DND-41 (cell line): ENCODE measurements at regions not wholly inside any gene's neighbourhood (a gene's known extent, or its start where the extent isn't known, plus 50 kb on each side); places are given as distances from the start of the nearest gene placed in this dataset.

Source experiments
- ATAC-seq: fragments of 200-7000 bp; cut with Tn5 transposase; 3 replicates; pipeline ENCODE4 v1.9.1; 2021; ENCODE audit warnings: low read depth; ENCODE audit not compliant: insufficient read depth
- DNase-seq: peaks from one replicate; pipeline ENCODE4 v3.0.0-alpha.2; 2020
- H2AFZ ChIP-seq: 2 replicates; pipeline ENCODE4 v1.6.0; 2012; ENCODE audit warnings: low read depth, low read length
- H3K27ac ChIP-seq: 2 replicates; pipeline ENCODE4 v1.5.1; 2012; ENCODE audit warnings: low read length, inconsistent platforms
- H3K27me3 ChIP-seq: fragments of 200-600 bp; sonication (generic); 2 replicates; pipeline ENCODE4 v1.6.0; 2012; ENCODE audit warnings: low read length, mild to moderate bottlenecking, inconsistent platforms; ENCODE audit not compliant: insufficient read depth, poor library complexity
- H3K36me3 ChIP-seq: 2 replicates; pipeline ENCODE4 v1.5.1; 2012; ENCODE audit warnings: low read length, inconsistent platforms; ENCODE audit not compliant: insufficient read depth
- H3K4me1 ChIP-seq: 2 replicates; pipeline ENCODE4 v1.5.1; 2012; ENCODE audit warnings: mild to moderate bottlenecking, low read length; ENCODE audit not compliant: insufficient read depth
- H3K4me2 ChIP-seq: 2 replicates; pipeline ENCODE4 v1.6.0; 2012; ENCODE audit warnings: mild to moderate bottlenecking, moderate library complexity, low read length, inconsistent platforms; ENCODE audit not compliant: insufficient read depth
- H3K4me3 ChIP-seq, 2 experiments: fragments of 200-600 bp in 1 of 2; shearing (Covaris generic) in 1 of 2; 2 replicates each; pipeline ENCODE4 v1.5.1; 2012 to 2016; ENCODE audit warnings: inconsistent platforms in 2 of 2, low read length in 2 of 2, mild to moderate bottlenecking in 2 of 2, low read depth in 1 of 2, moderate library complexity in 1 of 2
- H3K79me2 ChIP-seq: 2 replicates; pipeline ENCODE4 v1.6.0; 2012; ENCODE audit warnings: low read length, inconsistent platforms; ENCODE audit not compliant: insufficient read depth
- H3K9ac ChIP-seq: 2 replicates; pipeline ENCODE4 v1.6.0; 2012; ENCODE audit warnings: low read depth, mild to moderate bottlenecking, inconsistent platforms, low read length, moderate library complexity
- H3K9me3 ChIP-seq: 2 replicates; pipeline ENCODE4 v1.5.1; 2012; ENCODE audit warnings: low read length, moderate library complexity, mild to moderate bottlenecking, inconsistent platforms; ENCODE audit not compliant: insufficient read depth, severe bottlenecking
- H4K20me1 ChIP-seq: 2 replicates; pipeline ENCODE4 v1.6.0; 2012; ENCODE audit warnings: low read length; ENCODE audit not compliant: insufficient read depth
- CTCF ChIP-seq: IDR thresholded peaks from 2 replicates; pipeline ENCODE4 v1.5.1; 2012; ENCODE audit warnings: borderline replicate concordance, low read length, moderate library complexity, mild to moderate bottlenecking; ENCODE audit not compliant: poor library complexity, severe bottlenecking; ENCODE audit errors: extremely low read depth
- EZH2 ChIP-seq: IDR thresholded peaks from 3 replicates; pipeline ENCODE4 v1.6.1; 2012; ENCODE audit warnings: borderline replicate concordance, low read depth, mild to moderate bottlenecking, moderate library complexity, low read length, inconsistent platforms; ENCODE audit not compliant: severe bottlenecking

GRCh38 chr2:2981000-2981399 is 396.6 kb downstream of the EIPR1 start:
- Histone ChIP-seq H3K4me2 (no peak overlapping the region), H3K36me3 (no peaks in the 10 kb centered on the region), H4K20me1 (no peaks in the 10 kb centered on the region), H3K4me1 (no peaks in the 10 kb centered on the region), H3K4me3 (no peak overlapping the region), H3K9ac (no peak overlapping the region), H2AFZ (no peak overlapping the region), H3K9me3 (no peaks in the 10 kb centered on the region), H3K27me3 (no peaks in the 10 kb centered on the region), H3K27ac (no peak overlapping the region), H3K79me2 (no peaks in the 10 kb centered on the region)
- DNase-seq = no peak
- TF ChIP-seq EZH2 = no peak
- no peak for TF ChIP-seq CTCF
- no peak for ATAC-seq

GRCh38 chr2:2974982-2975381 is 402.6 kb downstream of the EIPR1 start:
- ATAC-seq = no peak
- DNase-seq = no peak
- Histone ChIP-seq H2AFZ (no peak overlapping the region), H3K79me2 (no peaks in the 10 kb centered on the region), H3K36me3 (no peaks in the 10 kb centered on the region), H3K27me3 (no peaks in the 10 kb centered on the region), H3K9ac (no peak overlapping the region), H3K4me2 (no peak overlapping the region), H4K20me1 (no peaks in the 10 kb centered on the region), H3K9me3 (no peaks in the 10 kb centered on the region), H3K4me1 (no peaks in the 10 kb centered on the region), H3K27ac (no peak overlapping the region), H3K4me3 (no peak overlapping the region)
- no peak for TF ChIP-seq CTCF
- no peak for TF ChIP-seq EZH2

- H3K9me3 ChIP-seq = no peaks in the 10 kb centered on the region
- TF ChIP-seq EZH2 (no peak), CTCF (no peak)
- H3K4me1 ChIP-seq = no peaks in the 10 kb centered on the region
- H2AFZ ChIP-seq = no peak overlapping the region
- no peak overlapping the region for H3K9ac ChIP-seq
- no peak overlapping the region for H3K4me2 ChIP-seq
- H4K20me1 ChIP-seq = no peaks in the 10 kb centered on the region
- no peaks in the 10 kb centered on the region for H3K79me2 ChIP-seq
- H3K36me3 ChIP-seq = no peaks in the 10 kb centered on the region
- no peaks in the 10 kb centered on the region for H3K27me3 ChIP-seq
- H3K27ac ChIP-seq = no peak overlapping the region
- H3K4me3 ChIP-seq = no peak overlapping the region
- DNase-seq (no peak), ATAC-seq (no peak)
Measured at GRCh38 chr2:2960441-2961133, 417.0 kb downstream of the EIPR1 start.
